Right lobe of liver (tissue), 4 donors: ENCODE measurements at regions not wholly inside any gene's neighbourhood (a gene's known extent, or its start where the extent isn't known, plus 50 kb on each side); places are given as distances from the start of the nearest gene placed in this dataset.

Experiments used
- POLR2A ChIP-seq: fragments of 450-650 bp; IDR thresholded peaks from one replicate; pipeline ENCODE4 v1.6.1; 2017; ENCODE audit warnings: antibody characterized with exemption, mild to moderate bottlenecking
- TF ChIP-seq, protein P1 (sequence below), 4 donors: fragments of 200-600 bp in 3 of 4; fragments of 450-650 bp in 1 of 4; IDR thresholded peaks; one replicate each; pipeline versions ENCODE4 v1.5.1 to v1.8.0; 2016 to 2022; ENCODE audit warnings: antibody characterized with exemption in 4 of 4, mild to moderate bottlenecking in 2 of 4
- donor health status: DM: no; HTN: no; CAD: no.
- donor health status: DM: no; HTN: no; CAD: no.
- donor health status: DM: no; HTN: yes; CAD: no.

- TF ChIP-seq, protein P1, sequence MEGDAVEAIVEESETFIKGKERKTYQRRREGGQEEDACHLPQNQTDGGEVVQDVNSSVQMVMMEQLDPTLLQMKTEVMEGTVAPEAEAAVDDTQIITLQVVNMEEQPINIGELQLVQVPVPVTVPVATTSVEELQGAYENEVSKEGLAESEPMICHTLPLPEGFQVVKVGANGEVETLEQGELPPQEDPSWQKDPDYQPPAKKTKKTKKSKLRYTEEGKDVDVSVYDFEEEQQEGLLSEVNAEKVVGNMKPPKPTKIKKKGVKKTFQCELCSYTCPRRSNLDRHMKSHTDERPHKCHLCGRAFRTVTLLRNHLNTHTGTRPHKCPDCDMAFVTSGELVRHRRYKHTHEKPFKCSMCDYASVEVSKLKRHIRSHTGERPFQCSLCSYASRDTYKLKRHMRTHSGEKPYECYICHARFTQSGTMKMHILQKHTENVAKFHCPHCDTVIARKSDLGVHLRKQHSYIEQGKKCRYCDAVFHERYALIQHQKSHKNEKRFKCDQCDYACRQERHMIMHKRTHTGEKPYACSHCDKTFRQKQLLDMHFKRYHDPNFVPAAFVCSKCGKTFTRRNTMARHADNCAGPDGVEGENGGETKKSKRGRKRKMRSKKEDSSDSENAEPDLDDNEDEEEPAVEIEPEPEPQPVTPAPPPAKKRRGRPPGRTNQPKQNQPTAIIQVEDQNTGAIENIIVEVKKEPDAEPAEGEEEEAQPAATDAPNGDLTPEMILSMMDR (IDR thresholded peaks at IDR 0.05): no peak
- TF ChIP-seq POLR2A: no peak
Measured at GRCh38 chr1:208581667-208582066, 337.5 kb upstream of the PLXNA2 start.
